Stomach (tissue), 8 donors: ENCODE measurements at regions not wholly inside any gene's neighbourhood (a gene's known extent, or its start where the extent isn't known, plus 50 kb on each side); places are given as distances from the start of the nearest gene placed in this dataset.

Source experiments
- DNase-seq, 2 donors: peaks; one replicate each; pipeline versions ENCODE4 v3.0.0 to v3.0.0-alpha.2; 2013 to 2019
- H3K27ac ChIP-seq, 5 donors: fragments of 200-600 bp in 4 of 5; sonication (generic) in 4 of 5; one replicate each; pipeline ENCODE4 v1.5.1; 2013 to 2019; ENCODE audit warnings: mild to moderate bottlenecking in 1 of 5, moderate library complexity in 1 of 5
- H3K27me3 ChIP-seq, 3 donors: fragments of 200-600 bp; sonication (generic); one replicate each; pipeline ENCODE4 v1.5.1; 2017 to 2019; ENCODE audit warnings: mixed run types in 1 of 3
- H3K36me3 ChIP-seq, 4 donors: fragments of 200-600 bp; sonication (generic); 1 replicate in 3 of 4; 2 replicates in 1 of 4; pipeline ENCODE4 v1.5.1; 2016 to 2019
- H3K4me1 ChIP-seq, 4 donors: fragments of 200-600 bp; sonication (generic); one replicate each; pipeline ENCODE4 v1.5.1; 2016 to 2019
- H3K4me3 ChIP-seq, 4 donors: fragments of 200-600 bp; sonication (generic) in 3 of 4; one replicate each; pipeline ENCODE4 v1.5.1; 2016 to 2019; ENCODE audit warnings: mild to moderate bottlenecking in 1 of 4
- H3K9me3 ChIP-seq, 4 donors: fragments of 200-600 bp; sonication (generic); one replicate each; pipeline ENCODE4 v1.5.1; 2016 to 2019
- CTCF ChIP-seq, 7 experiments: fragments of 450-650 bp in 4 of 7; fragments of 200-600 bp in 3 of 7; sonication (generic) in 3 of 7; IDR thresholded peaks; one replicate each; pipeline ENCODE4 v1.5.1; 2016 to 2019; ENCODE audit warnings: antibody characterized with exemption in 7 of 7, control low read depth in 2 of 7, mild to moderate bottlenecking in 1 of 7
- EP300 ChIP-seq: sonication (generic); formaldehyde crosslinking; IDR thresholded peaks from one replicate; pipeline ENCODE4 v1.6.1; 2017; ENCODE audit warnings: antibody characterized with exemption
- POLR2A ChIP-seq, 4 donors: fragments of 450-650 bp; IDR thresholded peaks; one replicate each; pipeline ENCODE4 v1.6.1; 2016; ENCODE audit warnings: antibody characterized with exemption in 4 of 4, control low read depth in 2 of 4, mild to moderate bottlenecking in 1 of 4, moderate library complexity in 1 of 4
- POLR2AphosphoS5 ChIP-seq, 3 donors: sonication (generic); formaldehyde crosslinking; IDR thresholded peaks; one replicate each; pipeline ENCODE4 v1.6.1; 2016; ENCODE audit warnings: antibody characterized with exemption in 3 of 3
- WGBS, 5 donors: extraction: QIAGEN DNeasy Blood & Tissue Kit in 3 of 5; methylation state at CpG; one replicate each; pipeline versions ENCODE4 v1.1.5 to v1.1.7; 2013 to 2018; 5-methylcytosine and 5-hydroxymethylcytosine counted together
- intact Hi-C: fragments of 100-400 bp; cut with DNase I; formaldehyde crosslinking; loops from one replicate; pipeline ENCODE4 v1.15.1; 2023; ENCODE audit warnings: low total_unique reads
- donor health status: healthy with polysubstance abuse.
- donor health status: Bipolar disorder and iron deficiency.
- donor health status: healthy.

GRCh38 chr12:84416626-84417025 is 496.0 kb downstream of the SLC6A15 start:
- 32 to 50% (median 47%) methylated on average over 1 of the region's 1 CpG for WGBS, 5 donors
- Histone ChIP-seq H3K4me3 (no peak overlapping the region), H3K4me1 (no peaks in the 10 kb centered on the region), H3K27me3 (no peaks in the 10 kb centered on the region), H3K36me3 (no peaks in the 10 kb centered on the region), H3K9me3 (no peaks in the 10 kb centered on the region), H3K27ac (no peak overlapping the region)
- TF ChIP-seq POLR2A (IDR thresholded peaks at IDR 0.05) = no peak
- TF ChIP-seq CTCF (IDR thresholded peaks at IDR 0.05) = no peak
- no peak for TF ChIP-seq POLR2AphosphoS5 (IDR thresholded peaks at IDR 0.05)
- no peak for TF ChIP-seq EP300
- DNase-seq = no peak
- intact Hi-C loops = no loop called here

- Histone ChIP-seq H3K4me3 (no peak overlapping the region), H3K27me3 (no peaks in the 10 kb centered on the region), H3K27ac (no peak overlapping the region), H3K36me3 (no peaks in the 10 kb centered on the region), H3K9me3 (no peaks in the 10 kb centered on the region), H3K4me1 (no peaks in the 10 kb centered on the region)
- no peak for DNase-seq
- WGBS, 5 donors = 72 to 82% (median 75%) methylated on average over 2 of the region's 2 CpGs
- intact Hi-C loops = no loop called here
- no peak for TF ChIP-seq POLR2A (IDR thresholded peaks at IDR 0.05)
- no peak for TF ChIP-seq EP300
- no peak for TF ChIP-seq CTCF (IDR thresholded peaks at IDR 0.05)
- TF ChIP-seq POLR2AphosphoS5 (IDR thresholded peaks at IDR 0.05) = no peak
Observed at GRCh38 chr12:84415946-84416345, 496.7 kb downstream of the SLC6A15 start.

GRCh38 chr12:84413656-84414055 is 498.9 kb downstream of the SLC6A15 start:
- Histone ChIP-seq H3K4me3 (no peak overlapping the region), H3K4me1 (no peaks in the 10 kb centered on the region), H3K9me3 (no peaks in the 10 kb centered on the region), H3K27me3 (no peaks in the 10 kb centered on the region), H3K36me3 (no peaks in the 10 kb centered on the region), H3K27ac (no peak overlapping the region)
- intact Hi-C loops = no loop called here
- DNase-seq = no peak
- WGBS, 5 donors = 46 to 71% (median 60%) methylated on average over 2 of the region's 2 CpGs
- TF ChIP-seq POLR2A (IDR thresholded peaks at IDR 0.05) (no peak), CTCF (IDR thresholded peaks at IDR 0.05) (no peak), EP300 (no peak), POLR2AphosphoS5 (IDR thresholded peaks at IDR 0.05) (no peak)

- TF ChIP-seq CTCF (IDR thresholded peaks at IDR 0.05) (no peak), POLR2A (IDR thresholded peaks at IDR 0.05) (no peak), EP300 (no peak), POLR2AphosphoS5 (IDR thresholded peaks at IDR 0.05) (no peak)
- intact Hi-C loops = no loop called here
- H3K9me3 ChIP-seq = no peaks in the 10 kb centered on the region
- DNase-seq = no peak
- H3K4me1 ChIP-seq = no peaks in the 10 kb centered on the region
- no peak overlapping the region for H3K4me3 ChIP-seq
- WGBS, 5 donors = 69 to 95% (median 85%) methylated on average over 1 of the region's 1 CpG
- H3K27ac ChIP-seq = no peak overlapping the region
- H3K27me3 ChIP-seq = no peaks in the 10 kb centered on the region
- H3K36me3 ChIP-seq = no peaks in the 10 kb centered on the region
Observed at GRCh38 chr12:84412226-84412625, 500.4 kb downstream of the SLC6A15 start.
